CD4-positive, alpha-beta T cell (primary cell): ENCODE measurements at regions not wholly inside any gene's neighbourhood (a gene's known extent, or its start where the extent isn't known, plus 50 kb on each side); places are given as distances from the start of the nearest gene placed in this dataset.

Experiments used
- ATAC-seq: fragments of 200-7000 bp; cut with Tn5 transposase; one replicate; pipeline ENCODE4 v1.10.0; 2022; ENCODE audit warnings: mild to moderate bottlenecking; ENCODE audit not compliant: poor library complexity
- CTCF ChIA-PET: fragments of 350-600 bp; sonication (Branson Sonifier 250); formaldehyde crosslinking; loops from one replicate; lab custom pipeline; 2021; ENCODE audit warnings: antibody characterized with exemption, inconsistent platforms; lab: Charles Lee
- POLR2A ChIA-PET: fragments of 350-600 bp; sonication (Branson Sonifier 250); formaldehyde crosslinking; loops from one replicate; lab custom pipeline; 2021; ENCODE audit warnings: antibody characterized with exemption, inconsistent platforms; lab: Charles Lee
- DNase-seq, 14 experiments: peaks; one replicate each; pipeline ENCODE4 v3.0.0-alpha.2; 2013 to 2020; ENCODE audit warnings: mixed read lengths in 2 of 14
- H3K27ac ChIP-seq, 2 donors: one replicate each; pipeline versions ENCODE4 v1.5.1 to v1.7.0; 2013; ENCODE audit warnings: low read length in 2 of 2, low read depth in 1 of 2, mild to moderate bottlenecking in 1 of 2
- H3K27me3 ChIP-seq, 2 experiments: 1 replicate in 1 of 2; 2 replicates in 1 of 2; pipeline versions ENCODE4 v1.6.1 to v1.7.0; 2013; ENCODE audit warnings: low read length in 2 of 2, control low read depth in 1 of 2, mild to moderate bottlenecking in 1 of 2, moderate library complexity in 1 of 2; ENCODE audit not compliant: insufficient read depth in 2 of 2, control insufficient read depth in 1 of 2
- H3K36me3 ChIP-seq: one replicate; pipeline ENCODE4 v1.6.1; 2013; ENCODE audit warnings: low read length, control low read depth; ENCODE audit not compliant: insufficient read depth
- H3K4me1 ChIP-seq: one replicate; pipeline ENCODE4 v1.6.1; 2013; ENCODE audit warnings: low read length, control low read depth; ENCODE audit not compliant: insufficient read depth
- H3K4me3 ChIP-seq: one replicate; pipeline ENCODE4 v1.5.1; 2013; ENCODE audit warnings: mild to moderate bottlenecking, low read length, moderate library complexity
- H3K9me3 ChIP-seq, 2 experiments: 1 replicate in 1 of 2; 2 replicates in 1 of 2; pipeline versions ENCODE4 v1.6.1 to v1.7.0; 2013; ENCODE audit warnings: low read length in 2 of 2, mild to moderate bottlenecking in 2 of 2, control low read depth in 1 of 2, moderate library complexity in 1 of 2; ENCODE audit not compliant: control insufficient read depth in 1 of 2, insufficient read depth in 1 of 2
- H3K27ac Mint-ChIP-seq: one replicate; pipeline ENCODE4 v1.8.0; 2020; ENCODE audit warnings: mixed read lengths
- H3K27me3 Mint-ChIP-seq: one replicate; pipeline ENCODE4 v1.8.0; 2021; ENCODE audit warnings: mixed read lengths
- H3K36me3 Mint-ChIP-seq: one replicate; pipeline ENCODE4 v1.8.0; 2021; ENCODE audit warnings: low read depth, mixed read lengths
- H3K4me1 Mint-ChIP-seq: one replicate; pipeline ENCODE4 v1.8.0; 2021; ENCODE audit warnings: low read depth, mixed read lengths
- H3K4me3 Mint-ChIP-seq: one replicate; pipeline ENCODE4 v1.8.0; 2020; ENCODE audit warnings: mild to moderate bottlenecking, mixed read lengths
- H3K9me3 Mint-ChIP-seq: one replicate; pipeline ENCODE4 v1.8.0; 2020; ENCODE audit warnings: mixed read lengths
- intact Hi-C, 2 experiments: fragments of 100-400 bp; cut with DNase I in 1 of 2; cut with micrococcal nuclease in 1 of 2; formaldehyde crosslinking; loops; one replicate each; pipeline versions ENCODE4 v1.15.1 to v1.9.0; 2023 to 2025; cut with DNase I, micrococcal nuclease
- TF ChIP-seq, protein P1 (sequence below): fragments of 200-600 bp; IDR thresholded peaks from one replicate; pipeline ENCODE4 v1.8.0; 2022; ENCODE audit warnings: antibody characterized with exemption, mild to moderate bottlenecking

GRCh38 chr22:49075150-49075549 is 752.5 kb downstream of the BRD1 start:
- Histone ChIP-seq H3K27me3 (no peaks in the 10 kb centered on the region), H3K36me3 (no peaks in the 10 kb centered on the region), H3K9me3 (peaks cover 0 to 14% of the 10 kb centered on the region in 2 experiments), H3K4me3 (no peak overlapping the region), H3K4me1 (no peaks in the 10 kb centered on the region), H3K27ac (no peak overlapping the region)
- no peak for ATAC-seq
- POLR2A ChIA-PET = no interaction called here
- H3K36me3 Mint-ChIP-seq = no peaks in the 10 kb centered on the region
- peak in 1 of 14 experiments; percentile 14 for DNase-seq
- no peak overlapping the region for H3K27ac Mint-ChIP-seq
- H3K27me3 Mint-ChIP-seq = no peaks in the 10 kb centered on the region
- CTCF ChIA-PET = no interaction called here
- TF ChIP-seq, protein P1, sequence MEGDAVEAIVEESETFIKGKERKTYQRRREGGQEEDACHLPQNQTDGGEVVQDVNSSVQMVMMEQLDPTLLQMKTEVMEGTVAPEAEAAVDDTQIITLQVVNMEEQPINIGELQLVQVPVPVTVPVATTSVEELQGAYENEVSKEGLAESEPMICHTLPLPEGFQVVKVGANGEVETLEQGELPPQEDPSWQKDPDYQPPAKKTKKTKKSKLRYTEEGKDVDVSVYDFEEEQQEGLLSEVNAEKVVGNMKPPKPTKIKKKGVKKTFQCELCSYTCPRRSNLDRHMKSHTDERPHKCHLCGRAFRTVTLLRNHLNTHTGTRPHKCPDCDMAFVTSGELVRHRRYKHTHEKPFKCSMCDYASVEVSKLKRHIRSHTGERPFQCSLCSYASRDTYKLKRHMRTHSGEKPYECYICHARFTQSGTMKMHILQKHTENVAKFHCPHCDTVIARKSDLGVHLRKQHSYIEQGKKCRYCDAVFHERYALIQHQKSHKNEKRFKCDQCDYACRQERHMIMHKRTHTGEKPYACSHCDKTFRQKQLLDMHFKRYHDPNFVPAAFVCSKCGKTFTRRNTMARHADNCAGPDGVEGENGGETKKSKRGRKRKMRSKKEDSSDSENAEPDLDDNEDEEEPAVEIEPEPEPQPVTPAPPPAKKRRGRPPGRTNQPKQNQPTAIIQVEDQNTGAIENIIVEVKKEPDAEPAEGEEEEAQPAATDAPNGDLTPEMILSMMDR = no peak
- intact Hi-C loops = no loop called here
- no peak overlapping the region for H3K4me3 Mint-ChIP-seq
- H3K4me1 Mint-ChIP-seq = no peaks in the 10 kb centered on the region
- H3K9me3 Mint-ChIP-seq = no peaks in the 10 kb centered on the region

- no peak overlapping the region for H3K4me3 Mint-ChIP-seq
- Histone ChIP-seq H3K9me3 (peaks cover 0 to 7% of the 10 kb centered on the region in 2 experiments), H3K4me1 (no peaks in the 10 kb centered on the region), H3K27me3 (no peaks in the 10 kb centered on the region), H3K27ac (no peak overlapping the region), H3K36me3 (no peaks in the 10 kb centered on the region), H3K4me3 (no peak overlapping the region)
- DNase-seq = no peak
- TF ChIP-seq, protein P1 = no peak
- H3K4me1 Mint-ChIP-seq = no peaks in the 10 kb centered on the region
- no peak for ATAC-seq
- no peaks in the 10 kb centered on the region for H3K9me3 Mint-ChIP-seq
- intact Hi-C loops = no loop called here
- ChIA-PET POLR2A (no interaction called here), CTCF (no interaction called here)
- no peaks in the 10 kb centered on the region for H3K36me3 Mint-ChIP-seq
- H3K27me3 Mint-ChIP-seq = peaks cover 3% of the 10 kb centered on the region
- H3K27ac Mint-ChIP-seq = no peak overlapping the region
Observed at GRCh38 chr22:49073873-49074417, 753.7 kb downstream of the BRD1 start.

- intact Hi-C loops = no loop called here
- H3K4me3 Mint-ChIP-seq = no peak overlapping the region
- Histone ChIP-seq H3K27ac (no peak overlapping the region), H3K4me1 (no peaks in the 10 kb centered on the region), H3K27me3 (no peaks in the 10 kb centered on the region), H3K9me3 (peaks cover 0 to 7% of the 10 kb centered on the region in 2 experiments), H3K4me3 (no peak overlapping the region), H3K36me3 (no peaks in the 10 kb centered on the region)
- TF ChIP-seq, protein P1 = no peak
- DNase-seq (peak in 1 of 14 experiments; percentile 20), ATAC-seq (no peak)
- ChIA-PET POLR2A (no interaction called here), CTCF (no interaction called here)
- H3K36me3 Mint-ChIP-seq = no peaks in the 10 kb centered on the region
- no peaks in the 10 kb centered on the region for H3K4me1 Mint-ChIP-seq
- H3K27me3 Mint-ChIP-seq = peaks cover 5% of the 10 kb centered on the region
- H3K27ac Mint-ChIP-seq = no peak overlapping the region
- no peaks in the 10 kb centered on the region for H3K9me3 Mint-ChIP-seq
Observed at GRCh38 chr22:49072996-49073645, 754.6 kb downstream of the BRD1 start.
